SK-N-SH (cell line): ENCODE measurements at regions not wholly inside any gene's neighbourhood (a gene's known extent, or its start where the extent isn't known, plus 50 kb on each side); places are given as distances from the start of the nearest gene placed in this dataset.

Experiments
- CTCF ChIA-PET: fragments of 300-600, 350-600 bp; formaldehyde crosslinking; extraction: SDS; loops from one replicate; lab custom pipeline; 2021; lab: Yijun Ruan, JAX
- POLR2A ChIA-PET: fragments of 350-600 bp; sonication (Branson Sonifier 250); formaldehyde crosslinking; extraction: SDS; loops from one replicate; lab custom pipeline; 2020; ENCODE audit warnings: antibody characterized with exemption, inconsistent platforms; lab: Yijun Ruan, JAX
- DNase-seq: peaks from one replicate; pipeline ENCODE4 v3.0.0; 2012
- H2AFZ ChIP-seq: fragments of 200-600 bp; sonication (generic); 2 replicates; pipeline ENCODE4 v1.8.1; 2016; ENCODE audit warnings: antibody characterized with exemption, mild to moderate bottlenecking, low read depth
- H3F3A ChIP-seq: fragments of 200-600 bp; sonication (generic); replicated peaks from 2 replicates; pipeline ENCODE3; 2016; ENCODE audit warnings: antibody characterized with exemption, mild to moderate bottlenecking; ENCODE audit not compliant: insufficient read depth
- H3K27ac ChIP-seq, 2 experiments: fragments of 200-500 bp in 1 of 2; fragments of 200-600 bp in 1 of 2; sonication (Bioruptor generic) in 1 of 2; sonication (generic), shearing (Covaris generic) in 1 of 2; 2 replicates each; pipeline versions ENCODE4 v1.5.1 to v1.6.1; 2014 to 2016; ENCODE audit warnings: low read depth in 2 of 2, inconsistent platforms in 1 of 2, low read length in 1 of 2, mild to moderate bottlenecking in 1 of 2, mixed read lengths in 1 of 2
- H3K27me3 ChIP-seq: fragments of 200-600 bp; sonication (generic), shearing (Covaris generic); 2 replicates; pipeline ENCODE4 v1.6.1; 2016; ENCODE audit warnings: mixed run types; ENCODE audit not compliant: insufficient read depth
- H3K36me3 ChIP-seq, 2 experiments: fragments of 200-500 bp in 1 of 2; fragments of 200-600 bp in 1 of 2; sonication (Bioruptor generic) in 1 of 2; sonication (generic) in 1 of 2; replicated peaks in 1 of 2; 2 replicates each; pipeline versions ENCODE3 to v1.5.1; 2014 to 2016; ENCODE audit warnings: low read length in 1 of 2, mild to moderate bottlenecking in 1 of 2; ENCODE audit not compliant: insufficient read depth in 2 of 2, control insufficient read depth in 1 of 2
- H3K4me1 ChIP-seq, 2 experiments: fragments of 200-500 bp in 1 of 2; fragments of 200-600 bp in 1 of 2; sonication (Bioruptor generic) in 1 of 2; sonication (generic), shearing (Covaris generic) in 1 of 2; 2 replicates each; pipeline versions ENCODE4 v1.5.1 to v1.6.1; 2014 to 2016; ENCODE audit warnings: low read depth in 1 of 2, low read length in 1 of 2, mixed run types in 1 of 2; ENCODE audit not compliant: insufficient read depth in 2 of 2, control insufficient read depth in 1 of 2
- H3K4me2 ChIP-seq: fragments of 200-600 bp; sonication (generic), shearing (Covaris generic); 2 replicates; pipeline ENCODE4 v1.6.1; 2017; ENCODE audit warnings: mixed run types
- H3K4me3 ChIP-seq, 2 experiments: fragments of 200-500 bp in 1 of 2; fragments of 200-600 bp in 1 of 2; sonication (Bioruptor generic) in 1 of 2; sonication (generic), shearing (Covaris generic) in 1 of 2; 2 replicates each; pipeline versions ENCODE4 v1.5.1 to v1.8.1; 2014 to 2016; ENCODE audit warnings: low read depth in 2 of 2, inconsistent platforms in 1 of 2, low read length in 1 of 2, mild to moderate bottlenecking in 1 of 2, mixed read lengths in 1 of 2, moderate library complexity in 1 of 2
- H3K79me2 ChIP-seq: fragments of 200-600 bp; sonication (generic); 2 replicates; pipeline ENCODE4 v1.8.1; 2017; ENCODE audit warnings: mild to moderate bottlenecking; ENCODE audit not compliant: insufficient read depth
- H3K9ac ChIP-seq: fragments of 200-600 bp; sonication (generic); 2 replicates; pipeline ENCODE4 v1.6.1; 2017; ENCODE audit warnings: mixed run types
- H3K9me2 ChIP-seq: fragments of 200-600 bp; sonication (generic); 2 replicates; pipeline ENCODE4 v1.6.1; 2017; ENCODE audit warnings: mixed run types
- H3K9me3 ChIP-seq: fragments of 200-600 bp; sonication (generic); 2 replicates; pipeline ENCODE4 v1.6.1; 2017; ENCODE audit warnings: mixed run types, mild to moderate bottlenecking, moderate library complexity
- H4K20me1 ChIP-seq: fragments of 200-600 bp; sonication (generic); 2 replicates; pipeline ENCODE4 v1.6.1; 2017; ENCODE audit warnings: mild to moderate bottlenecking, mixed run types; ENCODE audit not compliant: insufficient read depth
- CHD2 ChIP-seq: fragments of 150-350 bp; IDR thresholded peaks from 2 replicates; pipeline ENCODE4 v1.6.1; 2018; ENCODE audit warnings: low read length; ENCODE audit not compliant: partially characterized antibody
- CTCF ChIP-seq: fragments of 200-600 bp; sonication (generic); IDR thresholded peaks from 2 replicates; pipeline ENCODE4 v1.6.1; 2017; ENCODE audit warnings: antibody characterized with exemption, mild to moderate bottlenecking, moderate library complexity
- ELF1 ChIP-seq: IDR thresholded peaks from 2 replicates; pipeline ENCODE4 v1.4.0; 2012
- EZH2phosphoT487 ChIP-seq: fragments of 200-600 bp; sonication (generic); IDR thresholded peaks from 2 replicates; pipeline ENCODE4 v1.6.1; 2017; ENCODE audit warnings: low read depth, mixed run types, mild to moderate bottlenecking, antibody characterized with exemption, moderate library complexity, borderline replicate concordance
- FOXJ3 ChIP-seq: sonication (generic); formaldehyde crosslinking; IDR thresholded peaks from 2 replicates; pipeline ENCODE4 v1.5.1; 2020; ENCODE audit warnings: mild to moderate bottlenecking, missing genetic modification reagents
- GABPA ChIP-seq: IDR thresholded peaks from 2 replicates; pipeline ENCODE4 v1.4.0; 2012; ENCODE audit warnings: low read depth, mild to moderate bottlenecking
- JUND ChIP-seq: IDR thresholded peaks from 2 replicates; pipeline ENCODE4 v1.4.0; 2012
- MXI1 ChIP-seq: IDR thresholded peaks from 2 replicates; pipeline ENCODE4 v1.6.1; 2012; ENCODE audit warnings: mild to moderate bottlenecking, low read depth, low read length, improper control_type of control experiment
- NRF1 ChIP-seq: IDR thresholded peaks from 2 replicates; pipeline ENCODE4 v1.6.1; 2012; ENCODE audit warnings: low read depth, mild to moderate bottlenecking, low read length
- RAD21 ChIP-seq: IDR thresholded peaks from 2 replicates; pipeline ENCODE4 v1.6.1; 2012; ENCODE audit warnings: mild to moderate bottlenecking, low read length
- RCOR1 ChIP-seq: fragments of 150-350 bp; IDR thresholded peaks from 2 replicates; pipeline ENCODE4 v1.6.1; 2017; ENCODE audit warnings: antibody characterized with exemption, low read length
- RFX5 ChIP-seq: IDR thresholded peaks from 2 replicates; pipeline ENCODE4 v1.6.1; 2012; ENCODE audit warnings: mild to moderate bottlenecking, improper control_type of control experiment, low read length
- SIN3A ChIP-seq: IDR thresholded peaks from 2 replicates; pipeline ENCODE4 v1.6.1; 2012; ENCODE audit warnings: low read depth, mild to moderate bottlenecking, low read length, moderate library complexity, borderline replicate concordance
- TAF1 ChIP-seq: IDR thresholded peaks from 2 replicates; pipeline ENCODE4 v1.6.1; 2012; ENCODE audit warnings: low read depth, mild to moderate bottlenecking, low read length, moderate library complexity, borderline replicate concordance
- TCF12 ChIP-seq: IDR thresholded peaks from 2 replicates; pipeline ENCODE4 v1.4.0; 2012
- TEAD4 ChIP-seq: IDR thresholded peaks from 2 replicates; pipeline ENCODE4 v1.4.0; 2012; ENCODE audit warnings: mild to moderate bottlenecking, borderline replicate concordance; ENCODE audit not compliant: insufficient read depth
- YY1 ChIP-seq: IDR thresholded peaks from 2 replicates; pipeline ENCODE4 v1.4.0; 2012; ENCODE audit warnings: low read depth, mild to moderate bottlenecking
- WGBS: methylation state at CpG from one replicate; pipeline ENCODE4 v1.1.6; 2017; ENCODE audit warnings: low lambda C conversion rate; 5-methylcytosine and 5-hydroxymethylcytosine counted together
- TF ChIP-seq, protein P1 (sequence below): fragments of 150-350 bp; IDR thresholded peaks from 2 replicates; pipeline ENCODE4 v1.6.1; 2016; ENCODE audit warnings: mild to moderate bottlenecking, low read depth, low read length
- TF ChIP-seq, protein P2 (sequence below): IDR thresholded peaks from 2 replicates; pipeline ENCODE4 v1.4.0; 2012; ENCODE audit warnings: low read depth
- TF ChIP-seq, protein P3 (sequence below): IDR thresholded peaks from 2 replicates; pipeline ENCODE4 v1.6.1; 2012; ENCODE audit warnings: mild to moderate bottlenecking, low read depth, low read length, moderate library complexity

- Histone ChIP-seq H3K9me2 (no peaks in the 10 kb centered on the region), H3K9ac (no peak overlapping the region), H3K4me1 (no peaks in the 10 kb centered on the region), H3K9me3 (0 out of 2 replicates have a peak, but pooled peaks cover 7% of the 10 kb centered on the region), H3K4me2 (no peak overlapping the region), H4K20me1 (no peaks in the 10 kb centered on the region), H3K27ac (no peak overlapping the region), H3K27me3 (no peaks in the 10 kb centered on the region), H2AFZ (no peak overlapping the region), H3F3A (no peaks in the 10 kb centered on the region), H3K36me3 (no peaks in the 10 kb centered on the region), H3K4me3 (no peak overlapping the region), H3K79me2 (no peaks in the 10 kb centered on the region)
- no peak for TF ChIP-seq NRF1
- TF ChIP-seq JUND: no peak
- no peak for TF ChIP-seq RFX5
- TF ChIP-seq RCOR1: no peak
- TF ChIP-seq RAD21: no peak
- TF ChIP-seq TAF1: no peak
- no peak for TF ChIP-seq MXI1
- no peak for TF ChIP-seq CTCF
- TF ChIP-seq TCF12: no peak
- TF ChIP-seq, protein P1, sequence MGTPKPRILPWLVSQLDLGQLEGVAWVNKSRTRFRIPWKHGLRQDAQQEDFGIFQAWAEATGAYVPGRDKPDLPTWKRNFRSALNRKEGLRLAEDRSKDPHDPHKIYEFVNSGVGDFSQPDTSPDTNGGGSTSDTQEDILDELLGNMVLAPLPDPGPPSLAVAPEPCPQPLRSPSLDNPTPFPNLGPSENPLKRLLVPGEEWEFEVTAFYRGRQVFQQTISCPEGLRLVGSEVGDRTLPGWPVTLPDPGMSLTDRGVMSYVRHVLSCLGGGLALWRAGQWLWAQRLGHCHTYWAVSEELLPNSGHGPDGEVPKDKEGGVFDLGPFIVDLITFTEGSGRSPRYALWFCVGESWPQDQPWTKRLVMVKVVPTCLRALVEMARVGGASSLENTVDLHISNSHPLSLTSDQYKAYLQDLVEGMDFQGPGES: no peak
- TF ChIP-seq, protein P2, sequence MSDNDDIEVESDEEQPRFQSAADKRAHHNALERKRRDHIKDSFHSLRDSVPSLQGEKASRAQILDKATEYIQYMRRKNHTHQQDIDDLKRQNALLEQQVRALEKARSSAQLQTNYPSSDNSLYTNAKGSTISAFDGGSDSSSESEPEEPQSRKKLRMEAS: no peak
- TF ChIP-seq TEAD4: no peak
- no peak for TF ChIP-seq CHD2
- TF ChIP-seq EZH2phosphoT487: no peak
- no peak for TF ChIP-seq GABPA
- TF ChIP-seq FOXJ3: no peak
- no peak for TF ChIP-seq SIN3A
- no peak for TF ChIP-seq YY1
- no peak for TF ChIP-seq ELF1
- TF ChIP-seq, protein P3, sequence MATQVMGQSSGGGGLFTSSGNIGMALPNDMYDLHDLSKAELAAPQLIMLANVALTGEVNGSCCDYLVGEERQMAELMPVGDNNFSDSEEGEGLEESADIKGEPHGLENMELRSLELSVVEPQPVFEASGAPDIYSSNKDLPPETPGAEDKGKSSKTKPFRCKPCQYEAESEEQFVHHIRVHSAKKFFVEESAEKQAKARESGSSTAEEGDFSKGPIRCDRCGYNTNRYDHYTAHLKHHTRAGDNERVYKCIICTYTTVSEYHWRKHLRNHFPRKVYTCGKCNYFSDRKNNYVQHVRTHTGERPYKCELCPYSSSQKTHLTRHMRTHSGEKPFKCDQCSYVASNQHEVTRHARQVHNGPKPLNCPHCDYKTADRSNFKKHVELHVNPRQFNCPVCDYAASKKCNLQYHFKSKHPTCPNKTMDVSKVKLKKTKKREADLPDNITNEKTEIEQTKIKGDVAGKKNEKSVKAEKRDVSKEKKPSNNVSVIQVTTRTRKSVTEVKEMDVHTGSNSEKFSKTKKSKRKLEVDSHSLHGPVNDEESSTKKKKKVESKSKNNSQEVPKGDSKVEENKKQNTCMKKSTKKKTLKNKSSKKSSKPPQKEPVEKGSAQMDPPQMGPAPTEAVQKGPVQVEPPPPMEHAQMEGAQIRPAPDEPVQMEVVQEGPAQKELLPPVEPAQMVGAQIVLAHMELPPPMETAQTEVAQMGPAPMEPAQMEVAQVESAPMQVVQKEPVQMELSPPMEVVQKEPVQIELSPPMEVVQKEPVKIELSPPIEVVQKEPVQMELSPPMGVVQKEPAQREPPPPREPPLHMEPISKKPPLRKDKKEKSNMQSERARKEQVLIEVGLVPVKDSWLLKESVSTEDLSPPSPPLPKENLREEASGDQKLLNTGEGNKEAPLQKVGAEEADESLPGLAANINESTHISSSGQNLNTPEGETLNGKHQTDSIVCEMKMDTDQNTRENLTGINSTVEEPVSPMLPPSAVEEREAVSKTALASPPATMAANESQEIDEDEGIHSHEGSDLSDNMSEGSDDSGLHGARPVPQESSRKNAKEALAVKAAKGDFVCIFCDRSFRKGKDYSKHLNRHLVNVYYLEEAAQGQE: no peak
- WGBS: 75% methylated on average over 10 of the region's 12 CpGs
- CTCF ChIA-PET: no interaction called here
- DNase-seq: no peak
- POLR2A ChIA-PET: no interaction called here
Observed at GRCh38 chr18:40583671-40584070, 1371.4 kb upstream of the PIK3C3 start.
